IPS-NIHi7 (cell line): ENCODE measurements at regions not wholly inside any gene's neighbourhood (a gene's known extent, or its start where the extent isn't known, plus 50 kb on each side); places are given as distances from the start of the nearest gene placed in this dataset.
A peak's percentile ranks its signal among the peaks of the same experiment; 100 is the strongest.
"Not testable (repeated sequence)": the region's sequence is repeated elsewhere in the genome, so short reads cannot be mapped to it uniquely, and the experiment has no call there.

Experiments
- DNase-seq: peaks from one replicate; pipeline ENCODE4 v3.0.0; 2012; ENCODE audit warnings: mixed read lengths; ENCODE audit errors: extremely low spot score

- DNase-seq = no peak
Measured at GRCh38 chr2:8251856-8252255, 430.0 kb upstream of the ID2 start.

GRCh38 chr2:8252997-8253694, 428.7 kb upstream of the ID2 start:
- peak; percentile 24 for DNase-seq

DNA sequence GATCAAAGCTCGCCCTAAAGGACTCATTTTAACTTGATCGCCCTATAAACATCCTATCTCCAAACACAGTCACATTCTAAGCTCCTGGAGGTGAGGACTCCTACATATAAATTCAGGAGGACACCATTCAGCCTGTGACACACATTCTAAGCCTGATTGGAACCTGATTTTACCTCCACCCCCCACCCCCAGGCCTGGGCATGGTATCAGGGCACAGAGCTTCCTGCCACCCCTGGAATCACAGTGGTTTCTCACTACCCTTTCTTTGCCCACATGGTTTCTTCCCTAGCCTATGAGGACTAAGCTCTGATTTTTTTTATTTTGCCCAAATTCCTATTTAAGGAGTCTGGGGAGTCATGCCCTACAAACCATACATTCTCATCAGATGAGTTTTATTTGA, 428.1 kb upstream of the ID2 start:
- DNase-seq = no peak

GRCh38 chr2:8254214-8254613, 427.6 kb upstream of the ID2 start:
- DNase-seq = not testable (repeated sequence)

DNA sequence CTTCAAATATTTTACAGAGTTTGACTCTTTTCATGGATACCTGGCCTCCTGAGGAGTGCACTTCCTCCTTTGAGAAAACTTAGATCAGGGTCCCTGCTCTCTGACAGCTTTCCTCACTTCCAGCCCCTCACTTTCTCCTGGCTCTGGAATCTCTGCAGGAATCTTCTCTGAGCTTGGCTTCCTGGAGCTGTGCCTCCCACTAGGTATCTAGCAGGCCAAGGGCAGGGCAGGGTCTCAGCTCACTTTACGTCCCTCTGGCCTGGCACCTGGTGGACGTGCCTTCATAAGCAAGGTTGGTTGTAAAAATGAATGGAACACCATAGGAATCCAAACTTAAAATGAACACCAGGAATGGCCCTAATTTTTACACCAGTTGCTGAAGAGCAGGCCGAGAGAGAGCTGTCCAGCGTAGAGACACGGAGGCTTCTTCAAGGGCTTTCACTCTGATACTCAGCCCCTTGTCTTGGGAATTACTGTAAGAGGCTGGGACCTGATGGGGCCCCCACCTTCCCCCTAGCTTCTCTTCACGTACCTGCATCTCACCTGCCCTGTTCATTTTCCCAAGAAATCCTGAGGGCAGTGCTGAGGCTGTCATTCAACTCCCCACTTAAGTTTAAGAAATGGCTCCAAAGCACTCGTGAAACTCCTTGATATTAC, 426.9 kb upstream of the ID2 start:
- DNase-seq = peak; percentile 19

DNA sequence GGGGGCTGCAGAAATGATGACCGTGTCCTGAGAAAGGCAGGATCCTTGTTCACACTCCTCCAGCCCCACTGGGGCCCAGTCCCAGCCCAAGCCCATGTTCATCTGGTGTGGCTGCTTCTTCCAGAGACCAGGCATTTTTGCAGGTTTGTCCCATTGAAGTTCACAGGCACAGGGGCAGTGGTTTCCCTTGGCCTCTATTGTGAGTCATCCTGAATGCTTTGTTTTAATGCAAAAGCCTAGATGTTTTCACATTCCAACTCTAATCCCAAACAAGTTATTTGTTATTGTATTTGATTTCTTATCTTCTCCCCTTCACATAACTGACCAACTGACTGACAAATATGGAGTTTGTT, 426.4 kb upstream of the ID2 start:
- peak; percentile 48 for DNase-seq

GRCh38 chr2:8256905-8257304, 425.0 kb upstream of the ID2 start:
- DNase-seq = no peak

DNA sequence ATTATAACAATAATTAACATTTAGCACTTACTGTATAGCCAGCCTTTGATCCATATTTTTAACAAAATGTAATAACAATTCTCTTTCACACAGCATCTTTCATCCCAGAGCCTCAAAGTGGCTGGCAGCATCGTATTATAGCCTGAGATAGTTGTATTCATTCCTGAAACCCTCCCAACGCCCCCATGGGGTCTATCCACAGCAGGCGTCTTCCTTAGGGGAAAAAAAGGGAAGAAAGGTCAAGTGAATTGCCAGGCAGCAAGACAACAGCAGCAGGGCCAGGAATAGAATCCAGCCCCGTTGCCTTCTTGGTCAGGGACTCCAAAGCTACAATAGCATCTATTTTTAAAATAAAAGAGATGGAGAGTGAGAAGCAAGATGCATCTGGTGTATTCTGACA, 424.4 kb upstream of the ID2 start:
- DNase-seq = peak; percentile 20

DNA sequence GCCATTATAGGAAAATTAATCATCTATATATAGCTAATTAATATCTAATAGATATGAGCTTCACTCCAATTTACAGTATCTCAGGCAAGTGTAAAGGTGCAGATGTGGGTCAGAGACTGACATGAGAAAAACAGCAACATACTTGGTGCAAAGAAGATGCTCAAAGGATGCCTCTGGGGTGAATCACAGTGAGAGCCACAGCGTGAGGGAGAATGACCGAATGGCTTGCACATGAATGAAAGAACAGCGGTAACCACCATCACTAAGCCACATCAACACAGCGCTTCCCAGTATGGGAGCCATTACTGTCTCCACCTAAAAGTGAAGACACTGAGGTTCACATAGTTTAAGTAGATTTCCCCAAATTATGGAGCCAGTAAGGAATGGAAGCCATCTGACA, 423.4 kb upstream of the ID2 start:
- no peak for DNase-seq

DNA sequence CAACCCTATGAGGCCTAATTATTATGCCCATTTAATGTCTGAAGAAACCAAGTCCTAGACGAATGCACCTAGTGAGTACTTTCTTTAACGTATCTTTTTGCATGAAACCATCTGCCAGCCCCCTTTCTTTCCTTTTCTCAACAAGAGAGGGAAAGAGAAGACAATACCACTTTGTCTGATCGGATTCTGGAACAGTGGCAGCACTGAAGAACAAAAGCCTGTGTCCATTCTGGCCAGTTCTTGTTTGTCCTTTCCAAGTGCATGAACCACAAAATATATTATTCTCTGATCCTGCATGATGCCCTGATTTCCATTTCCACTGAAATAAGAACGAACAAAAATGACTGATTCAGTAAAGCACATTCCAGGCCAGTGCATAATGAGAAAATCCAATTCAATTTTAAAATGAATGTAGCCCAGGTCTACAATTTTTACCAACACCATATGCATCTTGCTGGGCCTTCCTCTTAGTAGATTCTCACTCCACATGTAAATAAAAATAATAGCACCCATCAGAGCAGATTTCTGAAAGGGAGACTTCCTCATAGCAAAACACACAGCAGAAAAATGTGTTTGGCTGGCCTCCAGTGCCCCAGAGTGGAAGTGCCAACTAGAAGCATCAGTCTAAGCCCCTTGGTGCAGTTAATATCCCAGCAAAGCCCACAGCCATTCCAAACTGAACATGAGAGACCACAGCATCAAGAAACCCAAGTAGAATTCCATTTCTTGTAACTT, 422.6 kb upstream of the ID2 start:
- DNase-seq = no peak

- DNase-seq = no peak
Measured at GRCh38 chr2:8259841-8260178, 422.0 kb upstream of the ID2 start.

GRCh38 chr2:8260213-8260612, 421.6 kb upstream of the ID2 start:
- DNase-seq = no peak

DNA sequence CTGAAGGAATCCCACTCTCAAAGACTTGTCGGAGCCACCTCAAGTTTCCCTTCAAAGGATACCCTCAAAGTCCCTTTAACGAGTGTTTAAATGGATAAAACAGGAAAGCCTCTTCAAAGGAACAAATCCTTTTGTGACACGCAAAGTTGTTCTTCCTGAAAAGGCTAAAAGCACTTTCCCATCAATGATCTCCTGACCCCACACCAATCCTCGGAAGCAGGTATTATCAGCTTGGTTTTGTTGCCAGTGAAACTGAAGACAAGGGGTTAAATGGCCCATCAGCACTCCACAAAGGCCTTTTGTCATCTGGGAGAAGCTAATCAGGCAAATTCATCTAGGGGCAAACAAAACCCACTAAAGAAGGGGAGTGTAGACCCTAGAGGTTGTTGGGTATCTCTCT, 418.0 kb upstream of the ID2 start:
- no peak for DNase-seq

DNA sequence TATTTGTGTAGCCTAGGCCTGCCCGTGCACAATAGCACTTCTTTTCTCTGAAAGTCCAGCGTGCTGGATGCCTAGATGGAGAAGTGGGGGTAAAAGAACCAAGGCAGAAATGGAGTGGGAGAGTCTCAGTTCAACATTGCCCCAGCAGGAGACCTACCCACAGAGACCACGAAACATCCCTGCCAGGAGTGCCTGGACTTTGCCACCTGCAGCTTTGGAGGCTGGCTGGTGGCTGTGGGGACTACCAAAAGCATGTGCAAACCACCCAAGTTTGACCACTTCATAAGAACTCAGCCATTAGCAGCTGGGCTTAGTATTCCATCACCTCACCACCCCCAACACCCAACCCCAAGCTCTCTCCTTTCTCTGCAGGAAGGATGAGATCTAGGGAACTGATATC, 416.9 kb upstream of the ID2 start:
- no peak for DNase-seq

GRCh38 chr2:8265476-8266226, 416.2 kb upstream of the ID2 start:
- no peak for DNase-seq

DNA sequence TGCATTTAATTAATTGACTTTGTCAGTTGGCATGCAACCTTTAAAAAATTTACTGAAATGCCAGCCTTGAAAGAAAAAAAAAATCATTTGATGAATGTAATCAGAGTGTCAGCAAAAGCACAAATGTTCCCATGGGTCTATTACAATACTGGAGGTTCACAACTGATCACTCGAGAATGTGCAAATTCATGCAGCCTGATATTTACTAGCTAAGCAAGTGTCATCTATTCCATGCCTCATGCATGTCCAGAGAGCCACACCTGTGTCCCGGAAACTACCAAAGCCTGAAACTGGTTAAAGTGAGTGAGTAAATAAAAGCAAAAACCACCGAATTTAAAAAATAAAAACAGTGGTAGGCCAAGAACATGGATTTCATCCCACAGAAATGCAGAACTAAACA, 415.3 kb upstream of the ID2 start:
- no peak for DNase-seq

DNA sequence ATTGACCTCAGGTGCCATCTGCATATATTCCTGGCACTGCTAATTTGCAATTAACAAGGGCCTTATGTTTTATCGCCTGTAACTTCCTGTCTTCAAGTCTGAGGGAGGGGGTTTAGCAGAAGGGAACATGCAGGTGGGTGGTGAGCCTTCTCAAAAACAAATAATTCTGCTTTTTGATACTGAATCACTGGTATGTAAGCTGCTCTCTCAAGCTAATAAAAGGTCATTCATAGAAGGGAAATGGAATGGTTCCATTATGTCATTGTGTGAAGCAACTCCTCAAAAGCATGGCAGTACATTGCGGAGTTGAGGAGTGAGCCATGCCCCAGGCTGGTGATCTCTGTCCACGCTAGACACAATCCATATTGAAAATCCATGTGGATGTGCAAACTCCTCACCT, 414.8 kb upstream of the ID2 start:
- no peak for DNase-seq

- no peak for DNase-seq
Measured at GRCh38 chr2:8267721-8268120, 414.1 kb upstream of the ID2 start.

GRCh38 chr2:8268172-8268783, 413.6 kb upstream of the ID2 start:
- no peak for DNase-seq

- no peak for DNase-seq
Measured at GRCh38 chr2:8270699-8271098, 411.2 kb upstream of the ID2 start.

DNA sequence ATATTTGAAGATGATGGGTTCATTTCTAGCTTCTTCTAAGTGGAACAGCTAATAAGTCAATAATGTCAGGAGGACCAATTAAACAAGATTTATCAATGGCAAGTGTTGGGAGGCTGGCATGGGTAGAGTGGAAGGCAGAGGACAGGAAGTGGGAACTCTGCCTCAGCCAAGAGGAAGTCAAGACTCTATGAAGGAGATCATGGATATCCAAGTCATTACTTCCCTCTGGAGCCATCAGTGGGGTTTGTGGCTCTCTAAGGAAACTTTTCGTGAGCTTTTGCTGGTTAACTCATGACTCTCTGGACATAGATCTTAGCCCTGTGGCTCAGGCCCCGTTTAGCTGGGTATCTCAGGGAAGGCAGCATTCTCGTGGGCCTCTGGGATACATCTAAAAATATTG, 410.4 kb upstream of the ID2 start:
- DNase-seq = no peak

GRCh38 chr2:8276026-8276425, 405.8 kb upstream of the ID2 start:
- no peak for DNase-seq
